ENCODE measurements at regions not wholly inside any gene's neighbourhood (a gene's known extent, or its start where the extent isn't known, plus 50 kb on each side); places are given as distances from the start of the nearest gene placed in this dataset.
"Not testable (repeated sequence)": the region's sequence is repeated elsewhere in the genome, so short reads cannot be mapped to it uniquely, and the experiment has no call there.

- H3K18ac ChIP-seq (ENCODE audit: low read length); H3K9ac ChIP-seq (ENCODE audit: low read length); H2BK120ac ChIP-seq (ENCODE audit: low read depth, low read length); H3K4me2 ChIP-seq (ENCODE audit: low read length); H3K23ac ChIP-seq (ENCODE audit: low read length); H2BK5ac ChIP-seq (ENCODE audit: low read length); H3K4me1 ChIP-seq (ENCODE audit: control insufficient read depth, low read depth, low read length); H3K79me2 ChIP-seq (ENCODE audit: control insufficient read depth, insufficient read depth, low read length); H3K4me3 ChIP-seq (ENCODE audit: low read length); H4K5ac ChIP-seq (ENCODE audit: low read length); H2BK15ac ChIP-seq (replicated peaks; ENCODE audit: low read depth); H3K4ac ChIP-seq (ENCODE audit: low read depth, low read length); H3K79me1 ChIP-seq (ENCODE audit: low read length); H3K27me3 ChIP-seq (ENCODE audit: insufficient read depth, low read length, poor library complexity); DNase-seq; H3K27ac ChIP-seq (ENCODE audit: low read depth, low read length); H3K36me3 ChIP-seq (ENCODE audit: control insufficient read depth, insufficient read depth, low read length); H3K56ac ChIP-seq (ENCODE audit: low read length); H4K8ac ChIP-seq (ENCODE audit: low read depth, low read length); H2AK5ac ChIP-seq (ENCODE audit: low read length): not testable (repeated sequence)
- no CpG with 5 or more reads among the region's 2 CpGs for WGBS (ENCODE audit: extremely low coverage, insufficient coverage, low lambda C conversion rate)
These were observed 142.5 kb upstream of the FGF10 start for GRCh38 chr5:44531756-44532155.

- H3K4ac ChIP-seq (ENCODE audit: low read depth, low read length); H2BK15ac ChIP-seq (replicated peaks; ENCODE audit: low read depth); H3K36me3 ChIP-seq (ENCODE audit: control insufficient read depth, insufficient read depth, low read length); H4K5ac ChIP-seq (ENCODE audit: low read length); H3K9ac ChIP-seq (ENCODE audit: low read length); H3K27me3 ChIP-seq (ENCODE audit: insufficient read depth, low read length, poor library complexity); H3K23ac ChIP-seq (ENCODE audit: low read length); H3K4me1 ChIP-seq (ENCODE audit: control insufficient read depth, low read depth, low read length); H3K79me2 ChIP-seq (ENCODE audit: control insufficient read depth, insufficient read depth, low read length); H3K4me3 ChIP-seq (ENCODE audit: low read length); H2BK120ac ChIP-seq (ENCODE audit: low read depth, low read length); H3K4me2 ChIP-seq (ENCODE audit: low read length); DNase-seq; H3K79me1 ChIP-seq (ENCODE audit: low read length); H3K18ac ChIP-seq (ENCODE audit: low read length); H2BK5ac ChIP-seq (ENCODE audit: low read length); H4K8ac ChIP-seq (ENCODE audit: low read depth, low read length); H3K27ac ChIP-seq (ENCODE audit: low read depth, low read length); H2AK5ac ChIP-seq (ENCODE audit: low read length); H3K56ac ChIP-seq (ENCODE audit: low read length): not testable (repeated sequence)
- WGBS (ENCODE audit: extremely low coverage, insufficient coverage, low lambda C conversion rate) = no CpG with 5 or more reads among the region's 6 CpGs
These were observed 141.6 kb upstream of the FGF10 start for GRCh38 chr5:44530783-44531182.

- Histone ChIP-seq H3K27ac (ENCODE audit: low read depth, low read length) (peak overlapping the region; percentile 42), H3K36me3 (ENCODE audit: control insufficient read depth, insufficient read depth, low read length) (no peaks in the 10 kb centered on the region), H3K79me1 (ENCODE audit: low read length) (no peaks in the 10 kb centered on the region), H3K27me3 (ENCODE audit: insufficient read depth, low read length, poor library complexity) (no peaks in the 10 kb centered on the region), H3K4me1 (ENCODE audit: control insufficient read depth, low read depth, low read length) (peaks cover 2% of the 10 kb centered on the region), H3K4ac (ENCODE audit: low read depth, low read length) (no peak overlapping the region), H3K18ac (ENCODE audit: low read length) (no peak overlapping the region), H4K5ac (ENCODE audit: low read length) (no peak overlapping the region), H3K23ac (ENCODE audit: low read length) (no peak overlapping the region), H2BK120ac (ENCODE audit: low read depth, low read length) (peak overlapping the region; percentile 61), H4K8ac (ENCODE audit: low read depth, low read length) (no peak overlapping the region), H2BK5ac (ENCODE audit: low read length) (peak overlapping the region; percentile 9), H2AK5ac (ENCODE audit: low read length) (no peak overlapping the region), H3K9ac (ENCODE audit: low read length) (no peak overlapping the region), H3K4me2 (ENCODE audit: low read length) (no peak overlapping the region), H2BK15ac (replicated peaks; ENCODE audit: low read depth) (no peak overlapping the region), H3K56ac (ENCODE audit: low read length) (peak overlapping the region; percentile 47), H3K4me3 (ENCODE audit: low read length) (no peak overlapping the region), H3K79me2 (ENCODE audit: control insufficient read depth, insufficient read depth, low read length) (no peaks in the 10 kb centered on the region)
- WGBS (ENCODE audit: extremely low coverage, insufficient coverage, low lambda C conversion rate) = no CpG with 5 or more reads among the region's 5 CpGs
- DNase-seq = peak; percentile 82
These were observed 122.4 kb upstream of the FGF10 start for GRCh38 chr5:44511596-44511995.

- H3K4me2 ChIP-seq (ENCODE audit: low read length) = no peak overlapping the region
- no peak overlapping the region for H4K8ac ChIP-seq (ENCODE audit: low read depth, low read length)
- H3K27me3 ChIP-seq (ENCODE audit: insufficient read depth, low read length, poor library complexity) = no peaks in the 10 kb centered on the region
- no peaks in the 10 kb centered on the region for H3K79me2 ChIP-seq (ENCODE audit: control insufficient read depth, insufficient read depth, low read length)
- H2BK120ac ChIP-seq (ENCODE audit: low read depth, low read length) = no peak overlapping the region
- no peaks in the 10 kb centered on the region for H3K36me3 ChIP-seq (ENCODE audit: control insufficient read depth, insufficient read depth, low read length)
- no peak overlapping the region for H2AK5ac ChIP-seq (ENCODE audit: low read length)
- no peaks in the 10 kb centered on the region for H3K79me1 ChIP-seq (ENCODE audit: low read length)
- no peak overlapping the region for H3K18ac ChIP-seq (ENCODE audit: low read length)
- H3K27ac ChIP-seq (ENCODE audit: low read depth, low read length) = peak overlapping the region; percentile 83
- H3K4me1 ChIP-seq (ENCODE audit: control insufficient read depth, low read depth, low read length) = no peaks in the 10 kb centered on the region
- peak; percentile 90 for DNase-seq
- H4K5ac ChIP-seq (ENCODE audit: low read length) = no peak overlapping the region
- H3K9ac ChIP-seq (ENCODE audit: low read length) = no peak overlapping the region
- peak overlapping the region; percentile 97 for H2BK5ac ChIP-seq (ENCODE audit: low read length)
- no peak overlapping the region for H3K4me3 ChIP-seq (ENCODE audit: low read length)
- peak overlapping the region; percentile 45 for H3K56ac ChIP-seq (ENCODE audit: low read length)
- H3K4ac ChIP-seq (ENCODE audit: low read depth, low read length) = no peak overlapping the region
- no CpG with 5 or more reads among the region's 3 CpGs for WGBS (ENCODE audit: extremely low coverage, insufficient coverage, low lambda C conversion rate)
- no peak overlapping the region for H3K23ac ChIP-seq (ENCODE audit: low read length)
- H2BK15ac ChIP-seq (replicated peaks; ENCODE audit: low read depth) = no peak overlapping the region
These were observed 117.3 kb upstream of the FGF10 start for GRCh38 chr5:44506561-44506960.

- DNase-seq = no peak
- H3K79me1 ChIP-seq (ENCODE audit: low read length) = no peaks in the 10 kb centered on the region
- H3K4me2 ChIP-seq (ENCODE audit: low read length) = no peak overlapping the region
- peak overlapping the region; percentile 28 for H4K8ac ChIP-seq (ENCODE audit: low read depth, low read length)
- no peaks in the 10 kb centered on the region for H3K27me3 ChIP-seq (ENCODE audit: insufficient read depth, low read length, poor library complexity)
- H3K56ac ChIP-seq (ENCODE audit: low read length) = no peak overlapping the region
- H3K27ac ChIP-seq (ENCODE audit: low read depth, low read length) = no peak overlapping the region
- no peaks in the 10 kb centered on the region for H3K36me3 ChIP-seq (ENCODE audit: control insufficient read depth, insufficient read depth, low read length)
- no peaks in the 10 kb centered on the region for H3K4me1 ChIP-seq (ENCODE audit: control insufficient read depth, low read depth, low read length)
- no peak overlapping the region for H3K4me3 ChIP-seq (ENCODE audit: low read length)
- no peak overlapping the region for H3K23ac ChIP-seq (ENCODE audit: low read length)
- peak overlapping the region; percentile 68 for H3K18ac ChIP-seq (ENCODE audit: low read length)
- no peak overlapping the region for H2BK15ac ChIP-seq (replicated peaks; ENCODE audit: low read depth)
- no peak overlapping the region for H4K5ac ChIP-seq (ENCODE audit: low read length)
- H2AK5ac ChIP-seq (ENCODE audit: low read length) = no peak overlapping the region
- H2BK5ac ChIP-seq (ENCODE audit: low read length) = no peak overlapping the region
- H2BK120ac ChIP-seq (ENCODE audit: low read depth, low read length) = peak overlapping the region; percentile 28
- H3K4ac ChIP-seq (ENCODE audit: low read depth, low read length) = no peak overlapping the region
- no peak overlapping the region for H3K9ac ChIP-seq (ENCODE audit: low read length)
- no peaks in the 10 kb centered on the region for H3K79me2 ChIP-seq (ENCODE audit: control insufficient read depth, insufficient read depth, low read length)
- no CpG with 5 or more reads among the region's 1 CpG for WGBS (ENCODE audit: extremely low coverage, insufficient coverage, low lambda C conversion rate)
These were observed 110.2 kb upstream of the FGF10 start for GRCh38 chr5:44499381-44499780.

- H3K4me1 ChIP-seq (ENCODE audit: control insufficient read depth, low read depth, low read length) = no peaks in the 10 kb centered on the region
- H3K79me1 ChIP-seq (ENCODE audit: low read length) = no peaks in the 10 kb centered on the region
- no peak overlapping the region for H3K18ac ChIP-seq (ENCODE audit: low read length)
- H2BK15ac ChIP-seq (replicated peaks; ENCODE audit: low read depth) = no peak overlapping the region
- DNase-seq = no peak
- no peaks in the 10 kb centered on the region for H3K27me3 ChIP-seq (ENCODE audit: insufficient read depth, low read length, poor library complexity)
- no peak overlapping the region for H3K27ac ChIP-seq (ENCODE audit: low read depth, low read length)
- no peak overlapping the region for H3K4ac ChIP-seq (ENCODE audit: low read depth, low read length)
- H2BK5ac ChIP-seq (ENCODE audit: low read length) = no peak overlapping the region
- no peak overlapping the region for H3K23ac ChIP-seq (ENCODE audit: low read length)
- H3K4me2 ChIP-seq (ENCODE audit: low read length) = no peak overlapping the region
- no peak overlapping the region for H3K9ac ChIP-seq (ENCODE audit: low read length)
- H4K8ac ChIP-seq (ENCODE audit: low read depth, low read length) = no peak overlapping the region
- no peak overlapping the region for H2BK120ac ChIP-seq (ENCODE audit: low read depth, low read length)
- no peak overlapping the region for H4K5ac ChIP-seq (ENCODE audit: low read length)
- no CpG with 5 or more reads among the region's 1 CpG for WGBS (ENCODE audit: extremely low coverage, insufficient coverage, low lambda C conversion rate)
- H3K36me3 ChIP-seq (ENCODE audit: control insufficient read depth, insufficient read depth, low read length) = no peaks in the 10 kb centered on the region
- no peak overlapping the region for H3K56ac ChIP-seq (ENCODE audit: low read length)
- H3K4me3 ChIP-seq (ENCODE audit: low read length) = no peak overlapping the region
- H3K79me2 ChIP-seq (ENCODE audit: control insufficient read depth, insufficient read depth, low read length) = no peaks in the 10 kb centered on the region
- no peak overlapping the region for H2AK5ac ChIP-seq (ENCODE audit: low read length)
These were observed 108.4 kb upstream of the FGF10 start for GRCh38 chr5:44497606-44498005.

Measured in mesendoderm (in vitro differentiated cells).